ENCODE measurements at regions not wholly inside any gene's neighbourhood (a gene's known extent, or its start where the extent isn't known, plus 50 kb on each side); places are given as distances from the start of the nearest gene placed in this dataset.

- no peak overlapping the region for H3K4me3 ChIP-seq
- DNase-seq (no peak), ATAC-seq (no peak)
- H3K27ac ChIP-seq = no peak overlapping the region
- no peaks in the 10 kb centered on the region for H3K27me3 ChIP-seq (ENCODE audit: low read depth)
- no peaks in the 10 kb centered on the region for H3K9me3 ChIP-seq
- intact Hi-C loops (cut with DNase I) = no loop called here
- H3K4me1 ChIP-seq = no peaks in the 10 kb centered on the region
- no peak for TF ChIP-seq CTCF (IDR thresholded peaks at IDR 0.05)
- no peaks in the 10 kb centered on the region for H3K36me3 ChIP-seq
Observed at GRCh38 chr20:16626849-16627248, 53.6 kb upstream of the KIF16B start.

- DNase-seq (no peak), ATAC-seq (no peak)
- no peaks in the 10 kb centered on the region for H3K4me1 ChIP-seq
- no peaks in the 10 kb centered on the region for H3K9me3 ChIP-seq
- no peak overlapping the region for H3K4me3 ChIP-seq
- intact Hi-C loops (cut with DNase I) = no loop called here
- TF ChIP-seq CTCF (IDR thresholded peaks at IDR 0.05) = no peak
- no peaks in the 10 kb centered on the region for H3K27me3 ChIP-seq (ENCODE audit: low read depth)
- no peak overlapping the region for H3K27ac ChIP-seq
- H3K36me3 ChIP-seq = no peaks in the 10 kb centered on the region
Observed at GRCh38 chr20:16624106-16624505, 50.9 kb upstream of the KIF16B start.

Measured in lower lobe of right lung (tissue), 2 donors.